Fibroblast of lung (primary cell): ENCODE measurements at regions not wholly inside any gene's neighbourhood (a gene's known extent, or its start where the extent isn't known, plus 50 kb on each side); places are given as distances from the start of the nearest gene placed in this dataset.

Source experiments
- DNase-seq, 2 donors: peaks; one replicate each; pipeline versions ENCODE4 v3.0.0 to v3.0.0-alpha.2; 2010; ENCODE audit warnings: low read depth in 2 of 2
- H2AFZ ChIP-seq: 2 replicates; pipeline ENCODE4 v1.5.1; 2012; ENCODE audit warnings: low read length, control low read depth, inconsistent platforms
- H3K27ac ChIP-seq: 2 replicates; pipeline ENCODE4 v1.5.1; 2011; ENCODE audit warnings: low read length, control low read depth; ENCODE audit not compliant: insufficient read depth
- H3K27me3 ChIP-seq: 2 replicates; pipeline ENCODE4 v1.5.1; 2011; ENCODE audit warnings: mild to moderate bottlenecking, low read length; ENCODE audit not compliant: control insufficient read depth, insufficient read depth
- H3K36me3 ChIP-seq: 2 replicates; pipeline ENCODE4 v1.5.1; 2011; ENCODE audit warnings: low read length; ENCODE audit not compliant: control insufficient read depth, insufficient read depth
- H3K4me1 ChIP-seq: 2 replicates; pipeline ENCODE4 v1.5.1; 2011; ENCODE audit warnings: low read length; ENCODE audit not compliant: control insufficient read depth, insufficient read depth; ENCODE audit errors: extremely low read depth
- H3K4me2 ChIP-seq: 2 replicates; pipeline ENCODE4 v1.5.1; 2011; ENCODE audit warnings: low read length, control low read depth; ENCODE audit not compliant: insufficient read depth; ENCODE audit errors: extremely low read depth
- H3K4me3 ChIP-seq, 4 experiments: fragments of 200-600 bp in 1 of 4; sonication (generic) in 1 of 4; replicated peaks in 1 of 4; 2 replicates each; pipeline ENCODE4 v1.5.1; 2011 to 2016; ENCODE audit warnings: low read length in 4 of 4, low read depth in 3 of 4, mild to moderate bottlenecking in 3 of 4, control low read depth in 2 of 4, inconsistent platforms in 1 of 4, mixed read lengths in 1 of 4; ENCODE audit not compliant: insufficient read depth in 1 of 4; ENCODE audit errors: control extremely low read depth in 1 of 4
- H3K79me2 ChIP-seq: 2 replicates; pipeline ENCODE4 v1.5.1; 2012; ENCODE audit warnings: mild to moderate bottlenecking, low read length, inconsistent platforms; ENCODE audit not compliant: control insufficient read depth, insufficient read depth
- H3K9ac ChIP-seq: 2 replicates; pipeline ENCODE4 v1.5.1; 2011; ENCODE audit warnings: mild to moderate bottlenecking, low read length, control low read depth; ENCODE audit not compliant: insufficient read depth
- H3K9me3 ChIP-seq: 2 replicates; pipeline ENCODE4 v1.5.1; 2012; ENCODE audit warnings: low read depth, low read length; ENCODE audit not compliant: control insufficient read depth, insufficient read depth
- H4K20me1 ChIP-seq: 2 replicates; pipeline ENCODE4 v1.5.1; 2011; ENCODE audit warnings: low read length; ENCODE audit not compliant: control insufficient read depth, insufficient read depth; ENCODE audit errors: extremely low read depth
- CTCF ChIP-seq, 2 donors: IDR thresholded peaks in 1 of 2; conservative IDR thresholded peaks in 1 of 2; 1 replicate in 1 of 2; 2 replicates in 1 of 2; pipeline ENCODE4 v1.5.1; 2011 to 2012; ENCODE audit warnings: low read length in 2 of 2, control low read depth in 1 of 2, inconsistent platforms in 1 of 2, low read depth in 1 of 2, mild to moderate bottlenecking in 1 of 2
- EZH2 ChIP-seq: IDR thresholded peaks from 2 replicates; pipeline ENCODE4 v1.5.1; 2012; ENCODE audit warnings: low read length, control low read depth, mild to moderate bottlenecking; ENCODE audit errors: missing control alignments

GRCh38 chr3:16784973-16785372 lies 99.8 kb upstream of the PLCL2 start:
- no peaks in the 10 kb centered on the region for H4K20me1 ChIP-seq
- TF ChIP-seq CTCF (conservative IDR thresholded peaks at IDR 0.05 in 1 of 2, IDR thresholded peaks at IDR 0.05 in 1 of 2; ENCODE audit: low read depth in 1 of 2, low read length in 2 of 2) (no peak), EZH2 (no peak)

GRCh38 chr3:16785465-16785864 lies 99.3 kb upstream of the PLCL2 start:
- no peaks in the 10 kb centered on the region for H4K20me1 ChIP-seq
- H2AFZ ChIP-seq: no peak overlapping the region
- no peak for DNase-seq
- H3K4me3 ChIP-seq: no peak overlapping the region
- no peaks in the 10 kb centered on the region for H3K9me3 ChIP-seq
- no peaks in the 10 kb centered on the region for H3K36me3 ChIP-seq
- H3K79me2 ChIP-seq: no peaks in the 10 kb centered on the region
- no peak overlapping the region for H3K27ac ChIP-seq
- no peak for TF ChIP-seq EZH2
- no peak for TF ChIP-seq CTCF (conservative IDR thresholded peaks at IDR 0.05 in 1 of 2, IDR thresholded peaks at IDR 0.05 in 1 of 2; ENCODE audit: low read depth in 1 of 2, low read length in 2 of 2)
- H3K4me1 ChIP-seq: no peaks in the 10 kb centered on the region
- H3K4me2 ChIP-seq: no peak overlapping the region
- H3K27me3 ChIP-seq: no peaks in the 10 kb centered on the region
- H3K9ac ChIP-seq: no peak overlapping the region

More at GRCh38 chr3:16784973-16785372, 99.8 kb upstream of the PLCL2 start:
- Histone ChIP-seq H3K36me3 (no peaks in the 10 kb centered on the region), H3K27ac (no peak overlapping the region), H3K4me2 (no peak overlapping the region), H2AFZ (no peak overlapping the region), H3K9ac (no peak overlapping the region), H3K79me2 (no peaks in the 10 kb centered on the region), H3K9me3 (no peaks in the 10 kb centered on the region), H3K4me1 (no peaks in the 10 kb centered on the region), H3K4me3 (no peak overlapping the region), H3K27me3 (no peaks in the 10 kb centered on the region)
- no peak for DNase-seq

GRCh38 chr3:16788440-16789056 lies 96.2 kb upstream of the PLCL2 start:
- DNase-seq: no peak
- Histone ChIP-seq H3K4me2 (no peak overlapping the region), H3K27ac (no peak overlapping the region), H3K9ac (no peak overlapping the region), H3K4me1 (no peaks in the 10 kb centered on the region), H3K4me3 (no peak overlapping the region), H3K79me2 (no peaks in the 10 kb centered on the region), H2AFZ (no peak overlapping the region), H3K27me3 (no peaks in the 10 kb centered on the region), H3K9me3 (no peaks in the 10 kb centered on the region), H3K36me3 (no peaks in the 10 kb centered on the region), H4K20me1 (no peaks in the 10 kb centered on the region)
- TF ChIP-seq EZH2: no peak
- TF ChIP-seq CTCF (conservative IDR thresholded peaks at IDR 0.05 in 1 of 2, IDR thresholded peaks at IDR 0.05 in 1 of 2; ENCODE audit: low read depth in 1 of 2, low read length in 2 of 2): no peak
